GM06990 (cell line): ENCODE measurements at regions not wholly inside any gene's neighbourhood (a gene's known extent, or its start where the extent isn't known, plus 50 kb on each side); places are given as distances from the start of the nearest gene placed in this dataset.
A peak's percentile ranks its signal among the peaks of the same experiment; 100 is the strongest.

Experiments
- DNase-seq: peaks from one replicate; pipeline ENCODE4 v3.0.0-alpha.2; 2011; ENCODE audit not compliant: insufficient read length; ENCODE audit errors: extremely low read depth
- H3K27me3 ChIP-seq: replicated peaks from 2 replicates; pipeline ENCODE4 v1.6.0; 2011; ENCODE audit warnings: low read length; ENCODE audit not compliant: control insufficient read depth, insufficient read depth
- H3K36me3 ChIP-seq: 2 replicates; pipeline ENCODE4 v1.5.1; 2011; ENCODE audit warnings: low read length; ENCODE audit not compliant: control insufficient read depth, insufficient read depth
- H3K4me3 ChIP-seq: replicated peaks from 2 replicates; pipeline ENCODE4 v1.5.1; 2011; ENCODE audit warnings: low read depth, mild to moderate bottlenecking, control low read depth, low read length
- CTCF ChIP-seq: IDR thresholded peaks from 2 replicates; pipeline ENCODE4 v1.5.1; 2011; ENCODE audit warnings: low read length, control low read depth, mild to moderate bottlenecking, inconsistent platforms; ENCODE audit not compliant: insufficient read depth, poor library complexity, severe bottlenecking

GRCh38 chr3:83513051-83513450 lies 1445.7 kb upstream of the CADM2 start:
- no peak for DNase-seq
- Histone ChIP-seq H3K27me3 (no peaks in the 10 kb centered on the region), H3K36me3 (no peaks in the 10 kb centered on the region), H3K4me3 (no peak overlapping the region)
- TF ChIP-seq CTCF = no peak

DNA sequence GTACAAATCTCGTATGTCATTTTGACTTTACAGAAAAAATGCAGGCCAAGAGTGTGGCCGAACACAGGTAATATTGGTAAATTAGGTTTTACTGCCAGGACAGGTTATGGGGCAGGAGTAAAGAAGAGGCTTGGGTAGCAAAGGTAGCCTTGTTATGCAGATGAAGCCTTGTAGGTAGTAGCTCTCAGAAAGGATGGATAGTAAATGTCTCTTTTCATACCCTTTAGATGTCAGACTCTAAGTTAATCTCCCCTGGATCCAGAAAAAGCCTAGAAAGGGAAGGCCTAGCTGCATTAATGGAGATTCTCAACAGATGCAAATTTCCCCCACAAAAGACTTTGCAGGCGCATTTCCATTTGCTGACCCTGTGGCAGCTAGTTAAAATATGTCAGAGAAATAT lies 1445.1 kb upstream of the CADM2 start:
- DNase-seq = no peak
- no peaks in the 10 kb centered on the region for H3K36me3 ChIP-seq
- no peaks in the 10 kb centered on the region for H3K27me3 ChIP-seq
- no peak for TF ChIP-seq CTCF
- H3K4me3 ChIP-seq = no peak overlapping the region

- Histone ChIP-seq H3K36me3 (no peaks in the 10 kb centered on the region), H3K4me3 (no peak overlapping the region), H3K27me3 (no peaks in the 10 kb centered on the region)
- DNase-seq = no peak
- no peak for TF ChIP-seq CTCF
These were observed 1444.5 kb upstream of the CADM2 start for GRCh38 chr3:83514130-83514914.

- H3K4me3 ChIP-seq = no peak overlapping the region
- TF ChIP-seq CTCF = no peak
These were observed 1443.7 kb upstream of the CADM2 start for GRCh38 chr3:83515123-83515522.

GRCh38 chr3:83523470-83524073 lies 1435.2 kb upstream of the CADM2 start:
- no peaks in the 10 kb centered on the region for H3K36me3 ChIP-seq
- no peaks in the 10 kb centered on the region for H3K27me3 ChIP-seq
- peak; percentile 48 for TF ChIP-seq CTCF
- no peak for DNase-seq
- no peak overlapping the region for H3K4me3 ChIP-seq

More at GRCh38 chr3:83515123-83515522, 1443.7 kb upstream of the CADM2 start:
- DNase-seq = no peak
- Histone ChIP-seq H3K36me3 (no peaks in the 10 kb centered on the region), H3K27me3 (no peaks in the 10 kb centered on the region)

- no peak for DNase-seq
- no peaks in the 10 kb centered on the region for H3K27me3 ChIP-seq
- TF ChIP-seq CTCF = no peak
- H3K4me3 ChIP-seq = no peak overlapping the region
- no peaks in the 10 kb centered on the region for H3K36me3 ChIP-seq
These were observed 1433.9 kb upstream of the CADM2 start for GRCh38 chr3:83524901-83525300.
